Osteoblast (primary cell): ENCODE measurements at regions not wholly inside any gene's neighbourhood (a gene's known extent, or its start where the extent isn't known, plus 50 kb on each side); places are given as distances from the start of the nearest gene placed in this dataset.

Experiments
- DNase-seq: peaks from one replicate; pipeline ENCODE4 v3.0.0; 2011; ENCODE audit warnings: low spot score, mixed read lengths; ENCODE audit not compliant: insufficient read length; ENCODE audit errors: missing footprints
- H2AFZ ChIP-seq: 2 replicates; pipeline ENCODE4 v1.6.0; 2011; ENCODE audit warnings: mild to moderate bottlenecking, low read length
- H3K27ac ChIP-seq: 2 replicates; pipeline ENCODE4 v1.5.1; 2011; ENCODE audit warnings: mild to moderate bottlenecking, low read depth, low read length, moderate library complexity
- H3K27me3 ChIP-seq: 2 replicates; pipeline ENCODE4 v1.6.0; 2012; ENCODE audit warnings: mild to moderate bottlenecking, control low read depth, inconsistent platforms, low read length, moderate library complexity; ENCODE audit not compliant: insufficient read depth
- H3K36me3 ChIP-seq: 2 replicates; pipeline ENCODE4 v1.5.1; 2011; ENCODE audit warnings: mild to moderate bottlenecking, low read length, control low read depth, moderate library complexity; ENCODE audit not compliant: insufficient read depth
- H3K4me1 ChIP-seq: 2 replicates; pipeline ENCODE4 v1.5.1; 2011; ENCODE audit warnings: mild to moderate bottlenecking, low read length, control low read depth, moderate library complexity; ENCODE audit not compliant: insufficient read depth
- H3K4me2 ChIP-seq: 2 replicates; pipeline ENCODE4 v1.6.0; 2011; ENCODE audit warnings: mild to moderate bottlenecking, low read length; ENCODE audit not compliant: insufficient read depth
- H3K4me3 ChIP-seq: fragments of 200-600 bp; sonication (generic); 3 replicates; pipeline ENCODE4 v1.5.1; 2012; ENCODE audit warnings: mild to moderate bottlenecking, low read length, inconsistent platforms; ENCODE audit not compliant: insufficient read depth
- H3K79me2 ChIP-seq: 2 replicates; pipeline ENCODE4 v1.6.0; 2012; ENCODE audit warnings: mild to moderate bottlenecking, low read length, control low read depth, inconsistent platforms; ENCODE audit not compliant: insufficient read depth
- H3K9me3 ChIP-seq: 2 replicates; pipeline ENCODE4 v1.5.1; 2011; ENCODE audit warnings: low read depth, low read length, control low read depth
- H4K20me1 ChIP-seq: 2 replicates; pipeline ENCODE4 v1.6.0; 2012; ENCODE audit warnings: mild to moderate bottlenecking, low read length, control low read depth; ENCODE audit not compliant: insufficient read depth
- CTCF ChIP-seq: IDR thresholded peaks from 2 replicates; pipeline ENCODE4 v1.5.1; 2011; ENCODE audit warnings: mild to moderate bottlenecking, low read depth, low read length, moderate library complexity; ENCODE audit errors: extremely low read depth

- Histone ChIP-seq H3K4me1 (no peaks in the 10 kb centered on the region), H3K9me3 (no peaks in the 10 kb centered on the region), H3K36me3 (no peaks in the 10 kb centered on the region), H4K20me1 (no peaks in the 10 kb centered on the region), H3K4me3 (no peak overlapping the region), H3K79me2 (no peaks in the 10 kb centered on the region), H3K27ac (no peak overlapping the region), H3K4me2 (no peak overlapping the region), H3K27me3 (peaks cover 23% of the 10 kb centered on the region), H2AFZ (no peak overlapping the region)
- no peak for DNase-seq
- no peak for TF ChIP-seq CTCF
Observed at GRCh38 chr10:78912361-78913218, 156.2 kb upstream of the ZMIZ1 start.

- no peak for TF ChIP-seq CTCF
- no peak overlapping the region for H2AFZ ChIP-seq
- H3K9me3 ChIP-seq, result no peaks in the 10 kb centered on the region
- H3K36me3 ChIP-seq, result no peaks in the 10 kb centered on the region
- H4K20me1 ChIP-seq, result no peaks in the 10 kb centered on the region
- no peak for DNase-seq
- H3K4me2 ChIP-seq, result no peak overlapping the region
- no peaks in the 10 kb centered on the region for H3K79me2 ChIP-seq
- no peak overlapping the region for H3K4me3 ChIP-seq
- H3K4me1 ChIP-seq, result no peaks in the 10 kb centered on the region
- no peak overlapping the region for H3K27ac ChIP-seq
- peaks cover 30% of the 10 kb centered on the region for H3K27me3 ChIP-seq
Observed at GRCh38 chr10:78913219-78914059, 155.3 kb upstream of the ZMIZ1 start.

- TF ChIP-seq CTCF, result no peak
- peaks cover 31% of the 10 kb centered on the region for H3K27me3 ChIP-seq
Observed at GRCh38 chr10:78914060-78914378, 154.7 kb upstream of the ZMIZ1 start.

More at GRCh38 chr10:78914060-78914378, 154.7 kb upstream of the ZMIZ1 start:
- Histone ChIP-seq H3K4me3 (no peak overlapping the region), H3K4me1 (no peaks in the 10 kb centered on the region), H2AFZ (no peak overlapping the region), H3K79me2 (no peaks in the 10 kb centered on the region), H3K9me3 (no peaks in the 10 kb centered on the region), H3K27ac (no peak overlapping the region), H4K20me1 (no peaks in the 10 kb centered on the region), H3K36me3 (no peaks in the 10 kb centered on the region), H3K4me2 (no peak overlapping the region)
- DNase-seq, result no peak
